Suprapubic skin (tissue), 2 donors: ENCODE measurements at regions not wholly inside any gene's neighbourhood (a gene's known extent, or its start where the extent isn't known, plus 50 kb on each side); places are given as distances from the start of the nearest gene placed in this dataset.

Experiments used
- EP300 ChIP-seq: sonication (generic); formaldehyde crosslinking; IDR thresholded peaks from one replicate; pipeline ENCODE4 v1.6.1; 2017; ENCODE audit warnings: antibody characterized with exemption
- POLR2A ChIP-seq, 2 donors: fragments of 450-650 bp; IDR thresholded peaks; one replicate each; pipeline ENCODE4 v1.6.1; 2017; ENCODE audit warnings: antibody characterized with exemption in 2 of 2, mild to moderate bottlenecking in 2 of 2, moderate library complexity in 2 of 2

DNA sequence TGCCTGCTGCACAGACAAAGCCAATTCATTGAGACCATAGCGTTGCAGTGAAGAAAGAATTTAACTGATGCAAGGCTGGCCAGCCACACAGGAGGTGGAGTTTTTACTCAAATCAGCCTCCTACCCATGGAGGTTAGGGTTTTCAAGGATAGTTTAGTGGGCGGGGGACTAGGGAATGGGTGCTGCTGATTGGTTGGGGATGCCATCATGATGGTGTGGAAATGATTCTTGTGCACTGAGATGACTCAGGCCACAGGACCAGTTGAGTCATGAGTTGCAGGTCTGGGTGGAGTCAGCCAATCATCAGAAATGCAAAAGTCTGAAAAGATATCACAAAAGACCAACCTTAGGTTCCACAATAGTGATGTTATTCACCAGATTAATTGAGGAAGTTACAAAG is 359.6 kb downstream of the FOXO1 start:
- TF ChIP-seq EP300 (no peak), POLR2A (IDR thresholded peaks at IDR 0.05) (no peak)
